HG03039 (cell line): ENCODE measurements at regions not wholly inside any gene's neighbourhood (a gene's known extent, or its start where the extent isn't known, plus 50 kb on each side); places are given as distances from the start of the nearest gene placed in this dataset.

Experiments
- ATAC-seq: cut with Tn5 transposase; IDR thresholded peaks from one replicate; pipeline ENCODE4 v1.9.1; 2021; ENCODE audit warnings: mild to moderate bottlenecking, moderate library complexity; ENCODE audit not compliant: unreplicated experiment

- ATAC-seq = no peak
Observed at GRCh38 chrX:9311421-9312160, 153.3 kb upstream of the TBL1X start.

- peak; percentile 56 for ATAC-seq
Observed at GRCh38 chrX:9312922-9313867, 151.7 kb upstream of the TBL1X start.

GRCh38 chrX:9315086-9315485 lies 149.8 kb upstream of the TBL1X start:
- no peak for ATAC-seq

- no peak for ATAC-seq
Observed at GRCh38 chrX:9316096-9316495, 148.8 kb upstream of the TBL1X start.

- ATAC-seq = no peak
Observed at GRCh38 chrX:9317176-9317575, 147.7 kb upstream of the TBL1X start.

- no peak for ATAC-seq
Observed at GRCh38 chrX:9318213-9318612, 146.6 kb upstream of the TBL1X start.

GRCh38 chrX:9318766-9319165 lies 146.1 kb upstream of the TBL1X start:
- ATAC-seq = no peak

GRCh38 chrX:9320940-9321339 lies 143.9 kb upstream of the TBL1X start:
- no peak for ATAC-seq

GRCh38 chrX:9324676-9325075 lies 140.2 kb upstream of the TBL1X start:
- no peak for ATAC-seq

GRCh38 chrX:9326369-9326768 lies 138.5 kb upstream of the TBL1X start:
- ATAC-seq = no peak

- no peak for ATAC-seq
Observed at GRCh38 chrX:9327086-9327746, 137.6 kb upstream of the TBL1X start.

GRCh38 chrX:9327747-9328145 lies 137.1 kb upstream of the TBL1X start:
- no peak for ATAC-seq

- ATAC-seq = no peak
Observed at GRCh38 chrX:9329056-9329455, 135.8 kb upstream of the TBL1X start.

- no peak for ATAC-seq
Observed at GRCh38 chrX:9330249-9330982, 134.4 kb upstream of the TBL1X start.

GRCh38 chrX:9333873-9334560 lies 130.8 kb upstream of the TBL1X start:
- ATAC-seq = no peak

- ATAC-seq = no peak
Observed at GRCh38 chrX:9335251-9335650, 129.6 kb upstream of the TBL1X start.

GRCh38 chrX:9336456-9336855 lies 128.4 kb upstream of the TBL1X start:
- ATAC-seq = no peak

- no peak for ATAC-seq
Observed at GRCh38 chrX:9337046-9337445, 127.8 kb upstream of the TBL1X start.

GRCh38 chrX:9338986-9339385 lies 125.9 kb upstream of the TBL1X start:
- ATAC-seq = no peak
